Trophoblast cell (in vitro differentiated cells and primary cell): ENCODE measurements at regions not wholly inside any gene's neighbourhood (a gene's known extent, or its start where the extent isn't known, plus 50 kb on each side); places are given as distances from the start of the nearest gene placed in this dataset.

Source experiments
- DNase-seq, 2 donors: peaks; one replicate each; pipeline ENCODE4 v3.0.0-alpha.2; 2016
- H2AFZ ChIP-seq: 2 replicates; pipeline ENCODE4 v1.6.1; 2013; ENCODE audit warnings: low read length, moderate library complexity, mild to moderate bottlenecking; ENCODE audit not compliant: insufficient read depth, poor library complexity
- H2AK5ac ChIP-seq: 2 replicates; pipeline ENCODE4 v1.6.1; 2013; ENCODE audit warnings: mild to moderate bottlenecking, low read length
- H2BK120ac ChIP-seq: 2 replicates; pipeline ENCODE4 v1.6.1; 2013; ENCODE audit warnings: low read length, mild to moderate bottlenecking, moderate library complexity; ENCODE audit not compliant: insufficient read depth, poor library complexity
- H2BK12ac ChIP-seq: 2 replicates; pipeline ENCODE4 v1.6.1; 2013; ENCODE audit warnings: mild to moderate bottlenecking, low read length, moderate library complexity
- H2BK5ac ChIP-seq: 2 replicates; pipeline ENCODE4 v1.6.1; 2013; ENCODE audit warnings: low read length, low read depth, moderate library complexity, mild to moderate bottlenecking; ENCODE audit not compliant: poor library complexity
- H3K14ac ChIP-seq: 2 replicates; pipeline ENCODE4 v1.6.1; 2013; ENCODE audit warnings: mild to moderate bottlenecking, low read length
- H3K18ac ChIP-seq: 2 replicates; pipeline ENCODE4 v1.6.1; 2013; ENCODE audit warnings: mild to moderate bottlenecking, low read length
- H3K23ac ChIP-seq: 2 replicates; pipeline ENCODE4 v1.6.1; 2013; ENCODE audit warnings: low read length
- H3K27ac ChIP-seq: 2 replicates; pipeline ENCODE4 v1.5.1; 2013; ENCODE audit warnings: low read depth, mild to moderate bottlenecking, inconsistent platforms, low read length, moderate library complexity
- H3K27me3 ChIP-seq: 2 replicates; pipeline ENCODE4 v1.6.1; 2013; ENCODE audit warnings: inconsistent platforms, mild to moderate bottlenecking, low read length, moderate library complexity; ENCODE audit not compliant: insufficient read depth
- H3K36me3 ChIP-seq, 2 experiments: 1 replicate in 1 of 2; 2 replicates in 1 of 2; pipeline ENCODE4 v1.6.1; 2013; ENCODE audit warnings: low read length in 2 of 2, mild to moderate bottlenecking in 2 of 2, moderate library complexity in 1 of 2; ENCODE audit not compliant: insufficient read depth in 2 of 2, control insufficient read depth in 1 of 2
- H3K4ac ChIP-seq: 2 replicates; pipeline ENCODE4 v1.6.1; 2013; ENCODE audit warnings: low read depth, mild to moderate bottlenecking, low read length, moderate library complexity
- H3K4me1 ChIP-seq, 2 experiments: 1 replicate in 1 of 2; 2 replicates in 1 of 2; pipeline ENCODE4 v1.6.1; 2013; ENCODE audit warnings: low read length in 2 of 2, mild to moderate bottlenecking in 2 of 2, moderate library complexity in 1 of 2; ENCODE audit not compliant: insufficient read depth in 2 of 2, control insufficient read depth in 1 of 2
- H3K4me2 ChIP-seq: 2 replicates; pipeline ENCODE4 v1.6.1; 2013; ENCODE audit warnings: inconsistent platforms, mild to moderate bottlenecking, low read length, moderate library complexity
- H3K4me3 ChIP-seq: 2 replicates; pipeline ENCODE4 v1.5.1; 2013; ENCODE audit warnings: mild to moderate bottlenecking, low read depth, low read length, inconsistent platforms
- H3K79me1 ChIP-seq: one replicate; pipeline ENCODE4 v1.6.1; 2013; ENCODE audit warnings: low read length
- H3K79me2 ChIP-seq: 2 replicates; pipeline ENCODE4 v1.6.1; 2013; ENCODE audit warnings: low read length, mild to moderate bottlenecking; ENCODE audit not compliant: control insufficient read depth, insufficient read depth, poor library complexity
- H3K9ac ChIP-seq: 2 replicates; pipeline ENCODE4 v1.6.1; 2013; ENCODE audit warnings: mild to moderate bottlenecking, low read length
- H3K9me3 ChIP-seq: 2 replicates; pipeline ENCODE4 v1.6.1; 2013; ENCODE audit warnings: low read depth, mild to moderate bottlenecking, control low read depth, inconsistent platforms, low read length; ENCODE audit not compliant: insufficient read depth
- H4K12ac ChIP-seq: 2 replicates; pipeline ENCODE4 v1.6.1; 2013; ENCODE audit warnings: low read depth, mild to moderate bottlenecking, low read length, moderate library complexity
- H4K8ac ChIP-seq: 2 replicates; pipeline ENCODE4 v1.6.1; 2013; ENCODE audit warnings: low read depth, mild to moderate bottlenecking, low read length, moderate library complexity
- H4K91ac ChIP-seq: one replicate; pipeline ENCODE4 v1.6.1; 2013; ENCODE audit warnings: low read depth, mild to moderate bottlenecking, low read length, moderate library complexity
- WGBS: extraction: QIAGEN DNeasy Blood & Tissue Kit; methylation state at CpG from one replicate; pipeline ENCODE4 v1.1.7; 2013; ENCODE audit warnings: missing lambda C conversion rate; ENCODE audit not compliant: insufficient read length, insufficient coverage; ENCODE audit errors: extremely low coverage; 5-methylcytosine and 5-hydroxymethylcytosine counted together

GRCh38 chr6:40083141-40083920, 149.1 kb upstream of the MOCS1 start:
- Histone ChIP-seq H3K36me3 (no peaks in the 10 kb centered on the region), H3K4me3 (no peak overlapping the region), H2AK5ac (no peak overlapping the region), H4K8ac (no peak overlapping the region), H3K9me3 (no peaks in the 10 kb centered on the region), H4K12ac (no peak overlapping the region), H3K18ac (no peak overlapping the region), H2BK120ac (no peak overlapping the region), H2BK5ac (no peak overlapping the region), H3K4me1 (peaks cover 5% of the 10 kb centered on the region in 2 experiments), H3K79me2 (no peaks in the 10 kb centered on the region), H2AFZ (no peak overlapping the region), H4K91ac (no peak overlapping the region), H3K79me1 (no peaks in the 10 kb centered on the region), H3K4ac (no peak overlapping the region), H3K4me2 (no peak overlapping the region), H2BK12ac (no peak overlapping the region), H3K27ac (no peak overlapping the region), H3K14ac (no peak overlapping the region), H3K9ac (no peak overlapping the region), H3K27me3 (no peaks in the 10 kb centered on the region), H3K23ac (no peak overlapping the region)
- peak; percentile 79 to 91 for DNase-seq
- no CpG with 5 or more reads among the region's 3 CpGs for WGBS

DNA sequence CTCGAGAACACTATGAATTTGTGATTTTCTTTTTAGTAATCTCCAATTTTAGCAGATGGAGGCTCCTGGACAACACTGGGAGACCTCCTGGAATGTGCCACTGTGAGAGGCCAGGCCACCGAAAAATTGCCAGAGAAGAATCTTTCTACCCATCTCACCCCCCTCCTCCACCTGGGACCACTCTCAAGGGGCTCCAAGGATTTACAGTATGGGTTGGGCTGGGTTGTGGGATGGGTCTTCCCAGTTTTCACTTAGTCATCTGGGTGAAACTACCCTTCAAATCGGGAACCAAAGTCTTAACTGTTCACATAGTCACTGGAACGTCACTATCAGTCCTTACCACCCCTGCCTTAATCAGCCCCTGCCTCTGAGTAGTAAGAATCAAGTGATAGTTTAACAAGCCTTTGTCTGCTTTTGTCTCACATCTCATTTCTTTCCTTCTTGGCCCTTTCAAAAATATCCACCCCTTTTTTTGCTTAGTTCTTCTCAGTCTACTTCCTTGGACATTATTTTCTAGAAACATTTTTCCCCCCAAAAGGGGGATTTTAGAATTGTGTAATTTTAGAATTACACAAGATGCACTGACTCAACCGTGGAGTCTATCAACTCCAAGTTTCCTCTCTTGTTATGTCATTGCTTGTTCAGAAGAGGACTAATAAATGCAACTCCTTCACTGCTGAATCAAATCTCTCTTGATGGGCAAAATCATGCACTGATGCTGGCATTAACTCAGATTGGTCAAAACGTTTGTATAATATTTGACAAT, 148.2 kb upstream of the MOCS1 start:
- no peaks in the 10 kb centered on the region for H3K79me2 ChIP-seq
- H3K18ac ChIP-seq: no peak overlapping the region
- no peak overlapping the region for H4K8ac ChIP-seq
- H3K9ac ChIP-seq: no peak overlapping the region
- no peak overlapping the region for H3K4me3 ChIP-seq
- H2BK12ac ChIP-seq: no peak overlapping the region
- H3K79me1 ChIP-seq: no peaks in the 10 kb centered on the region
- H2BK5ac ChIP-seq: no peak overlapping the region
- no peak overlapping the region for H3K23ac ChIP-seq
- DNase-seq: peak in 1 of 2 donors; percentile 46
- H4K91ac ChIP-seq: no peak overlapping the region
- peaks cover 5% of the 10 kb centered on the region in 2 experiments for H3K4me1 ChIP-seq
- no peaks in the 10 kb centered on the region for H3K9me3 ChIP-seq
- no peaks in the 10 kb centered on the region for H3K27me3 ChIP-seq
- H4K12ac ChIP-seq: no peak overlapping the region
- no peak overlapping the region for H2BK120ac ChIP-seq
- H3K4ac ChIP-seq: no peak overlapping the region
- no CpG with 5 or more reads among the region's 6 CpGs for WGBS
- H3K27ac ChIP-seq: no peak overlapping the region
- no peak overlapping the region for H2AK5ac ChIP-seq
- no peak overlapping the region for H3K14ac ChIP-seq
- H3K4me2 ChIP-seq: no peak overlapping the region
- H3K36me3 ChIP-seq: no peaks in the 10 kb centered on the region
- no peak overlapping the region for H2AFZ ChIP-seq

DNA sequence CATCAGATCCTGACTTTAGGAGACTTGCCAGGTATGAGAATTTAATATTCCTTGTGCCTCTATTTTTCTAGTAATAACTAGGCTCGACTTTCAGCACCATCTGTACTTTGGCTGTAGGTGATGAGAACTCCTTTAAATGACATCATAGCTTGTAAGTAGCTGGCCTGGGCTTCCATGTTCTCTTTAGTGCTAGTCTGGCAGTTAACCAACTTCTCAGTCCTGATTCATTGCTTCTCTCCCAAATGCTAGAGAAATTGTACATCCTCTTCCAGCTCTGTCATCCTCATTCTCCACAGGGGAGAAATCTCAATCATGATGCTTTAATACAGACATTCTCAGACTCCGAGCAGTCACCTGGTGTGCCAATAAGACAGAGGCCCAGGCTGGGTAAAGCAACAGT, 143.5 kb upstream of the MOCS1 start:
- no peak overlapping the region for H3K23ac ChIP-seq
- no peak overlapping the region for H3K4ac ChIP-seq
- WGBS: no CpG with 5 or more reads among the region's 2 CpGs
- no peak overlapping the region for H2BK5ac ChIP-seq
- H3K9me3 ChIP-seq: no peaks in the 10 kb centered on the region
- no peaks in the 10 kb centered on the region for H3K36me3 ChIP-seq
- no peak overlapping the region for H2BK12ac ChIP-seq
- no peak overlapping the region for H3K4me2 ChIP-seq
- no peak for DNase-seq
- H4K8ac ChIP-seq: no peak overlapping the region
- no peak overlapping the region for H3K27ac ChIP-seq
- H2AK5ac ChIP-seq: no peak overlapping the region
- no peaks in the 10 kb centered on the region for H3K27me3 ChIP-seq
- no peak overlapping the region for H3K4me3 ChIP-seq
- no peak overlapping the region for H3K18ac ChIP-seq
- H3K79me1 ChIP-seq: no peaks in the 10 kb centered on the region
- H4K12ac ChIP-seq: no peak overlapping the region
- no peak overlapping the region for H3K14ac ChIP-seq
- H3K4me1 ChIP-seq: no peaks in the 10 kb centered on the region
- H2BK120ac ChIP-seq: no peak overlapping the region
- no peak overlapping the region for H2AFZ ChIP-seq
- no peak overlapping the region for H4K91ac ChIP-seq
- no peaks in the 10 kb centered on the region for H3K79me2 ChIP-seq
- H3K9ac ChIP-seq: no peak overlapping the region

DNA sequence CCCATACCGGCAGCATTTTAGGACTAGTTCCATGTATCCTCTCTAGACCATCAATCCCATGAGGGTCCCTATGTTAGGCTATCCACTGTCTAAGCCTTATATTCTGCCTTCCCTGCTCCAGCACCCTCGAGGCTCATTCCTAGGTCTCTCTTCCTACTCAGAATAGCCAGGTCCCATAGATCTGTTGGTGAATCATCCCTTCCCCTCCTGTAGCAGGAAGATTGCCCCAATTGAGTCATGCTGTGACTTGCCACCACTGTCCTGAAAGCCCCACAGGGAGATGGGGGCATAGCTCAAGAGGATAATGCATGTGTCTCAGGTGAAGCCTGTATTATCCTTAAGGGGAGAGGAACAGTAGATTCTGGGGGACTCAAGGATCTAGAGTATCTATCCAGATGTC, 143.1 kb upstream of the MOCS1 start:
- Histone ChIP-seq H4K12ac (no peak overlapping the region), H3K23ac (no peak overlapping the region), H4K8ac (no peak overlapping the region), H3K79me1 (no peaks in the 10 kb centered on the region), H2BK5ac (no peak overlapping the region), H2BK12ac (no peak overlapping the region), H3K4me3 (no peak overlapping the region), H2BK120ac (no peak overlapping the region), H3K9me3 (no peaks in the 10 kb centered on the region), H3K36me3 (no peaks in the 10 kb centered on the region), H3K4me1 (no peaks in the 10 kb centered on the region), H3K27me3 (no peaks in the 10 kb centered on the region), H3K14ac (no peak overlapping the region), H3K9ac (no peak overlapping the region), H2AFZ (no peak overlapping the region), H3K18ac (no peak overlapping the region), H3K4me2 (no peak overlapping the region), H3K4ac (no peak overlapping the region), H4K91ac (no peak overlapping the region), H3K27ac (no peak overlapping the region), H3K79me2 (no peaks in the 10 kb centered on the region), H2AK5ac (no peak overlapping the region)
- WGBS: no CpG with 5 or more reads among the region's 2 CpGs
- peak; percentile 46 to 75 for DNase-seq
